Chondrocyte (in vitro differentiated cells): ENCODE measurements at regions not wholly inside any gene's neighbourhood (a gene's known extent, or its start where the extent isn't known, plus 50 kb on each side); places are given as distances from the start of the nearest gene placed in this dataset.

Experiments used
- DNase-seq: peaks from one replicate; pipeline ENCODE4 v3.0.0; 2021; ENCODE audit warnings: mixed read lengths, low spot score
- H3K27ac Mint-ChIP-seq: one replicate; pipeline ENCODE4 v1.8.0; 2021; ENCODE audit warnings: mild to moderate bottlenecking, moderate library complexity, mixed read lengths; ENCODE audit not compliant: unreplicated experiment
- H3K27me3 Mint-ChIP-seq: 2 replicates; pipeline ENCODE4 v1.8.0; 2021; ENCODE audit warnings: low read depth, mixed read lengths
- H3K36me3 Mint-ChIP-seq: 2 replicates; pipeline ENCODE4 v1.8.0; 2021; ENCODE audit warnings: low read depth, mixed read lengths
- H3K4me1 Mint-ChIP-seq: 2 replicates; pipeline ENCODE4 v1.8.0; 2021; ENCODE audit warnings: low read depth, mild to moderate bottlenecking, mixed read lengths
- H3K4me3 Mint-ChIP-seq: one replicate; pipeline ENCODE4 v1.8.0; 2021; ENCODE audit warnings: mild to moderate bottlenecking, moderate library complexity, mixed read lengths; ENCODE audit not compliant: unreplicated experiment
- H3K9me3 Mint-ChIP-seq: 2 replicates; pipeline ENCODE4 v1.8.0; 2021; ENCODE audit warnings: low read depth, mixed read lengths
- TF ChIP-seq, protein P1 (sequence below): fragments of 200-600 bp; sonication (generic); IDR thresholded peaks from 2 replicates; pipeline ENCODE4 v1.5.0; 2021; ENCODE audit warnings: antibody characterized with exemption, mild to moderate bottlenecking, moderate library complexity

DNA sequence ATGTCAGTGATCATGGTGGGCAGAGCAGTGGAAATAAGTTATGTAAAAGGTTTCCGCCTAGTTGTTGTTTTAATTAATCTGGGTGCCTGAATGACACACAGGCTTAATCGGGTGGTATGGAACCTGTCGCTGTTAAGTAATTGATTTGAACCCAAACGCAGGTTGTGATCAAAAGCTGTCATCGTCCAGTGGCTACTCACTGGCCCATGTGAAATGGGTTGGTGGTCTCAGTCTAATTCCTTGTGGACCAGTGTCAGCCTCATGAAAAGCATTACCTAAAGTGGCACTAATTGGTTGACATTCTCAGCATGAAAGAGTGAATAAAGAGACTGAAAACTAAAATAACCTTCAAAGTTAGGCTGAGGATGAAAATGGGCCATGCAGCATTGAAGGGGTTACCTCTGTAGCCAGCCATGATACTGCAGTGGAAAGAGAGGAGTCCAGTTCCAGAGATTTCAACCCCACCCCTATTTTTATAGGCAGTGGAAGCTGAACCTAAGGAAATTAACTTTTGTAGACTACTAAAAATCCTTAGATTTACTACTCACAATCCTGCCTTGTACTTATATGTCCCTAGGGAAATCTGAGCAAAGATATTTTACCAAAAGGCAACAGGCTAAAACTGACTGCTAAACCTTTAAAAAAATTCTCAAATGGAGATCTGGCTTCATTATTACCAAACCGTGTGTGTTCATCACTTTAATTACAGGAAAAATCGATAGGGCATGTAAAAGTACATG is 251.7 kb upstream of the TENM3 start:
- no peaks in the 10 kb centered on the region for H3K9me3 Mint-ChIP-seq
- H3K4me1 Mint-ChIP-seq, result peaks cover 4% of the 10 kb centered on the region
- no peaks in the 10 kb centered on the region for H3K27me3 Mint-ChIP-seq
- DNase-seq, result no peak
- H3K36me3 Mint-ChIP-seq, result peaks cover 3% of the 10 kb centered on the region
- H3K27ac Mint-ChIP-seq, result no peak overlapping the region
- H3K4me3 Mint-ChIP-seq, result no peak overlapping the region
- TF ChIP-seq, protein P1, sequence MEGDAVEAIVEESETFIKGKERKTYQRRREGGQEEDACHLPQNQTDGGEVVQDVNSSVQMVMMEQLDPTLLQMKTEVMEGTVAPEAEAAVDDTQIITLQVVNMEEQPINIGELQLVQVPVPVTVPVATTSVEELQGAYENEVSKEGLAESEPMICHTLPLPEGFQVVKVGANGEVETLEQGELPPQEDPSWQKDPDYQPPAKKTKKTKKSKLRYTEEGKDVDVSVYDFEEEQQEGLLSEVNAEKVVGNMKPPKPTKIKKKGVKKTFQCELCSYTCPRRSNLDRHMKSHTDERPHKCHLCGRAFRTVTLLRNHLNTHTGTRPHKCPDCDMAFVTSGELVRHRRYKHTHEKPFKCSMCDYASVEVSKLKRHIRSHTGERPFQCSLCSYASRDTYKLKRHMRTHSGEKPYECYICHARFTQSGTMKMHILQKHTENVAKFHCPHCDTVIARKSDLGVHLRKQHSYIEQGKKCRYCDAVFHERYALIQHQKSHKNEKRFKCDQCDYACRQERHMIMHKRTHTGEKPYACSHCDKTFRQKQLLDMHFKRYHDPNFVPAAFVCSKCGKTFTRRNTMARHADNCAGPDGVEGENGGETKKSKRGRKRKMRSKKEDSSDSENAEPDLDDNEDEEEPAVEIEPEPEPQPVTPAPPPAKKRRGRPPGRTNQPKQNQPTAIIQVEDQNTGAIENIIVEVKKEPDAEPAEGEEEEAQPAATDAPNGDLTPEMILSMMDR, result no peak

DNA sequence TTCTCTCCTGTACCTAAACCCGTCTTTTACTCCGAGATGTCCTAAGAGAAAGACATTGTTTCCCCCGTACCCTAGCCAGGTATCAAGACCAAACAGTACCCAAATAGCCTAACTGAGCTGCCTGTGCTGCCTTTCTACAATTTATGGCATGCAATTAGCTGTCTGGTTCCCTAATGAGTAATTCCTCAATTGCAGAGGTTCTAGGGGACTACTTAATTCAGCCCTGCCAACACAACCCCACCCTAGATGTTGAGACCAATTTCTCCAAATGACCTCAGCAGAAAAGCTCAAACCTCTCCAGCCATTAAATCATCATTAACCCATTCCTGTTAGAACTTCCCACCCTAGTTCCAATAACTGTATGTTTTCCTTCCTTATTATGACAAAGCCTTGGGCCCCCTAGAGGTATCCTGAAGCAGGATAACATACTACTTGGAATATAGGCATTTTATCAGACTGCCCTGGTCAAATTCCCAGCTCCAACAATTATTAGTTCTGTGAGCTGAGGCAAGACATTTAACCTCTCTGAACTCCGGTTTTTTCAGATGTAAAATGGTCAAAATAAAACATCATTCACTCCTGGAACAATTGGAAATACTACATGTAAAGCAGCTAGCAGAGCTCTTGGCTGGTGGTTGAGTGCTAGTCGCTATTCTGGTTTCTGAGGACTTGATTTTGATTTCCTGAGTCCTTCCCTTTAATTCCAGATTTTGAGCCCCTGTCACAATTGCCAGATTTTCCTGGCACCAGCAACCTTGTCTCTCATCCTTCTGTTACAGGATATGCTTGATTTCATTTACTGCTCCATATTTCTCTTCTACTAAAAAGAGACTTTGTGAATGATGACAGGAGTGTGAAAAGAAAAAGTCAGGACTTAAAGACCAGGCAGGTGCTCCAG is 244.6 kb upstream of the TENM3 start:
- Mint-ChIP-seq H3K4me3 (no peak overlapping the region), H3K27ac (no peak overlapping the region), H3K27me3 (no peaks in the 10 kb centered on the region)

DNA sequence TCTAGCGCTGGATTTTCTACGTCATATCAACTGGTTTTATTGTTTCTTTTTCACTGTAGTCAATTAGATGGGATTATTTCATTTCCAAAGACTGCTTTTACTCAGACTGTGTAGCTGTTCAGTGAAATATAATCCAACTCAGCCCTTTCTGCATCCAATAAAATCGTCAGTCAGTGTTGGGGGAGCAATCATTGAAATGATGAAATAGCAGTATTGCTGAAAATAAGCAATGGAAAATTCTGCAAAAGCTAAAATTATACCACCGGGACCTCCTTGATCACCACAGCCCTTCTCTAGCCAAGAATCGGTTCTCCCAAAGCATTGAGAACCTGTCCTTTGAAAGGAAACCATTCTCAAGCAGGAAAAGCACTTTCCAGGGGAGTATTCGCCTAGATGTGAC is 243.1 kb upstream of the TENM3 start:
- peaks cover 9% of the 10 kb centered on the region for H3K36me3 Mint-ChIP-seq
- H3K9me3 Mint-ChIP-seq, result peaks cover 6% of the 10 kb centered on the region
- no peaks in the 10 kb centered on the region for H3K27me3 Mint-ChIP-seq
- TF ChIP-seq, protein P1, result no peak
- H3K4me3 Mint-ChIP-seq, result no peak overlapping the region
- DNase-seq, result no peak
- no peak overlapping the region for H3K27ac Mint-ChIP-seq
- no peaks in the 10 kb centered on the region for H3K4me1 Mint-ChIP-seq

More for the DNA sequence above, 244.6 kb upstream of the TENM3 start:
- Mint-ChIP-seq H3K4me1 (no peaks in the 10 kb centered on the region), H3K36me3 (peaks cover 9% of the 10 kb centered on the region), H3K9me3 (no peaks in the 10 kb centered on the region)
- DNase-seq, result no peak
- TF ChIP-seq, protein P1, result peak; percentile 45

DNA sequence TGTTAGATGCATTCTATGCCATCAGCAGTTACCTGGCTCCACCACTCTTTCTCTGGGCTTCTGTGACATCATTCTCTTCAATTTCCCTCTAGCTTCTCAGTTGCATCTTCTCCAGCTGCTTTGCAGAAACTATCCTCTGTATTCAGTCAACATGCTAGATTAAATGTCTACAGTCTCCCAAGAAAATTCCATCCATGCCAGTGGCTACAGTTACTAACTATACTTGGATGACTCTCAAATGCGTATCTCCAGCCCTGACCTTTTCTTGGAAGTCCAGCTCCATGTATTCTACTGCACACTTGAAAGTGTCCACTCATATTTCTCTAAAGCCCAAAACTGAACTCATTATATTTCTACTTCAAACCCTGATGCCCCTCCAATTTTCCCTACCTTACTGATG is 232.3 kb upstream of the TENM3 start:
- Mint-ChIP-seq H3K9me3 (peaks cover 25% of the 10 kb centered on the region), H3K27ac (no peak overlapping the region), H3K36me3 (peaks cover 30% of the 10 kb centered on the region), H3K27me3 (no peaks in the 10 kb centered on the region), H3K4me1 (peaks cover 15% of the 10 kb centered on the region), H3K4me3 (no peak overlapping the region)
- TF ChIP-seq, protein P1, result no peak
- DNase-seq, result no peak

DNA sequence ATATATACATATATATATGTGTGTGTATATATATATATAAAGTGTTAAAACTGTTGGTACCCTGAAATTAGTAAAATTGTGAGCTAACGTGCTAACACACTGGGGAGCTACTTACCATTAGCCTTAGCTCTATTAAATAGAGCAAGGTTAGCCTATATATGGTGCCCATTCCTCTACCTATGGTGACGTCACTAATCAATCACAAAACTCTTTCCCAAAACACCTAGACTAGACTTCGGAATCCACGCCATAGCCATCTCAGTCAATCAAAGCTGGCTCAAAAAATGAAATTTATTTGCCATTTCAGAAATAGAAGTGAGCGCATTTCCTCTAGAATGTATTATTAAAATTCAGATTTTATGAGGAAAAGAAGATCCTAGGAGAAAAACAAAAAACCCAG is 229.0 kb upstream of the TENM3 start:
- no peak overlapping the region for H3K27ac Mint-ChIP-seq
- no peaks in the 10 kb centered on the region for H3K27me3 Mint-ChIP-seq
- H3K9me3 Mint-ChIP-seq, result peaks cover 10% of the 10 kb centered on the region
- peaks cover 39% of the 10 kb centered on the region for H3K4me1 Mint-ChIP-seq
- H3K36me3 Mint-ChIP-seq, result peaks cover 15% of the 10 kb centered on the region
- TF ChIP-seq, protein P1, result no peak
- H3K4me3 Mint-ChIP-seq, result no peak overlapping the region
- no peak for DNase-seq
